ENCODE measurements at regions not wholly inside any gene's neighbourhood (a gene's known extent, or its start where the extent isn't known, plus 50 kb on each side); places are given as distances from the start of the nearest gene placed in this dataset.

DNA sequence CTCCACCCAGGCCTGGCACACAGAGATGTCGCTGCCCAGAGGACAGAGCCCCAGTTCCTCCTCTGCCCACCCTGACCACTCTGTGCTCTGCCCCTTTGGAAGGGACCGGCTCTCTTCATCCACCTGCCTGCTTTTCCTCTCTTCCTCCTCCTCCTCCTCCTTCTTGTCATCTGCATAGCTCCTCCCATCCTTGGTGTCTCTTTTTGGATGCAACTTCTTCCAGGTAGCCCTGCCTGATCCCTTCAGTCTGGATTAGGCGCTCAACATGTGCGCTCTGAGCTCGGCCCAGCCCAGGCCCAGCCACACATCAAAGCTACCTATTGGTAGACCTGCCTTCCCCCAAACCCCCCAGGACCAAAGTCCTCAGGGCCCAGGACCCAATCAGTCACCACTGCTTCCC is 52.6 kb upstream of the RXRA start:
- TF ChIP-seq, protein P1, sequence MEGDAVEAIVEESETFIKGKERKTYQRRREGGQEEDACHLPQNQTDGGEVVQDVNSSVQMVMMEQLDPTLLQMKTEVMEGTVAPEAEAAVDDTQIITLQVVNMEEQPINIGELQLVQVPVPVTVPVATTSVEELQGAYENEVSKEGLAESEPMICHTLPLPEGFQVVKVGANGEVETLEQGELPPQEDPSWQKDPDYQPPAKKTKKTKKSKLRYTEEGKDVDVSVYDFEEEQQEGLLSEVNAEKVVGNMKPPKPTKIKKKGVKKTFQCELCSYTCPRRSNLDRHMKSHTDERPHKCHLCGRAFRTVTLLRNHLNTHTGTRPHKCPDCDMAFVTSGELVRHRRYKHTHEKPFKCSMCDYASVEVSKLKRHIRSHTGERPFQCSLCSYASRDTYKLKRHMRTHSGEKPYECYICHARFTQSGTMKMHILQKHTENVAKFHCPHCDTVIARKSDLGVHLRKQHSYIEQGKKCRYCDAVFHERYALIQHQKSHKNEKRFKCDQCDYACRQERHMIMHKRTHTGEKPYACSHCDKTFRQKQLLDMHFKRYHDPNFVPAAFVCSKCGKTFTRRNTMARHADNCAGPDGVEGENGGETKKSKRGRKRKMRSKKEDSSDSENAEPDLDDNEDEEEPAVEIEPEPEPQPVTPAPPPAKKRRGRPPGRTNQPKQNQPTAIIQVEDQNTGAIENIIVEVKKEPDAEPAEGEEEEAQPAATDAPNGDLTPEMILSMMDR (IDR thresholded peaks at IDR 0.05; ENCODE audit: low read depth, low read length) = no peak
- TF ChIP-seq EZH2phosphoT487 (IDR thresholded peaks at IDR 0.05; ENCODE audit: low read depth) = no peak
